ENCODE measurements at regions not wholly inside any gene's neighbourhood (a gene's known extent, or its start where the extent isn't known, plus 50 kb on each side); places are given as distances from the start of the nearest gene placed in this dataset.
"Not testable (repeated sequence)": the region's sequence is repeated elsewhere in the genome, so short reads cannot be mapped to it uniquely, and the experiment has no call there.

GRCh38 chr16:64109241-64109640 is 1012.6 kb downstream of the CDH11 start:
- no peak for DNase-seq (ENCODE audit: low read depth)

- no peak for DNase-seq (ENCODE audit: low read depth)
Measured at GRCh38 chr16:64102654-64103053, 1019.2 kb downstream of the CDH11 start.

GRCh38 chr16:64098451-64098850 is 1023.4 kb downstream of the CDH11 start:
- DNase-seq (ENCODE audit: low read depth) = no peak

- DNase-seq (ENCODE audit: low read depth) = no peak
Measured at GRCh38 chr16:64096689-64097088, 1025.2 kb downstream of the CDH11 start.

- no peak for DNase-seq (ENCODE audit: low read depth)
Measured at GRCh38 chr16:64094992-64095634, 1026.8 kb downstream of the CDH11 start.

GRCh38 chr16:64094181-64094965 is 1027.5 kb downstream of the CDH11 start:
- no peak for DNase-seq (ENCODE audit: low read depth)

- DNase-seq (ENCODE audit: low read depth) = peak; percentile 50
Measured at GRCh38 chr16:64092271-64092670, 1029.6 kb downstream of the CDH11 start.

- DNase-seq (ENCODE audit: low read depth) = no peak
Measured at GRCh38 chr16:64090327-64090726, 1031.5 kb downstream of the CDH11 start.

- peak; percentile 16 for DNase-seq (ENCODE audit: low read depth)
Measured at GRCh38 chr16:64089697-64090096, 1032.2 kb downstream of the CDH11 start.

GRCh38 chr16:64088838-64089237 is 1033.0 kb downstream of the CDH11 start:
- no peak for DNase-seq (ENCODE audit: low read depth)

GRCh38 chr16:64085296-64085695 is 1036.6 kb downstream of the CDH11 start:
- no peak for DNase-seq (ENCODE audit: low read depth)

- no peak for DNase-seq (ENCODE audit: low read depth)
Measured at GRCh38 chr16:64084706-64085105, 1037.2 kb downstream of the CDH11 start.

- DNase-seq (ENCODE audit: low read depth) = no peak
Measured at GRCh38 chr16:64083428-64084129, 1038.3 kb downstream of the CDH11 start.

- DNase-seq (ENCODE audit: low read depth) = no peak
Measured at GRCh38 chr16:64077242-64077641, 1044.6 kb downstream of the CDH11 start.

- no peak for DNase-seq (ENCODE audit: low read depth)
Measured at GRCh38 chr16:64074706-64075105, 1047.2 kb downstream of the CDH11 start.

GRCh38 chr16:64072131-64072730 is 1049.6 kb downstream of the CDH11 start:
- not testable (repeated sequence) for DNase-seq (ENCODE audit: low read depth)

- DNase-seq (ENCODE audit: low read depth) = no peak
Measured at GRCh38 chr16:64065523-64065922, 1056.3 kb downstream of the CDH11 start.

- DNase-seq (ENCODE audit: low read depth) = no peak
Measured at GRCh38 chr16:64061621-64062020, 1060.2 kb downstream of the CDH11 start.

- no peak for DNase-seq (ENCODE audit: low read depth)
Measured at GRCh38 chr16:64060631-64061030, 1061.2 kb downstream of the CDH11 start.

GRCh38 chr16:64058685-64059084 is 1063.2 kb downstream of the CDH11 start:
- DNase-seq (ENCODE audit: low read depth) = no peak

- DNase-seq (ENCODE audit: low read depth) = peak; percentile 5
Measured at GRCh38 chr16:64051824-64052223, 1070.0 kb downstream of the CDH11 start.

GRCh38 chr16:64047878-64048277 is 1074.0 kb downstream of the CDH11 start:
- DNase-seq (ENCODE audit: low read depth) = no peak

GRCh38 chr16:64047207-64047606 is 1074.7 kb downstream of the CDH11 start:
- DNase-seq (ENCODE audit: low read depth) = no peak

All from HS-5 (cell line).